ENCODE measurements at regions not wholly inside any gene's neighbourhood (a gene's known extent, or its start where the extent isn't known, plus 50 kb on each side); places are given as distances from the start of the nearest gene placed in this dataset.

DNA sequence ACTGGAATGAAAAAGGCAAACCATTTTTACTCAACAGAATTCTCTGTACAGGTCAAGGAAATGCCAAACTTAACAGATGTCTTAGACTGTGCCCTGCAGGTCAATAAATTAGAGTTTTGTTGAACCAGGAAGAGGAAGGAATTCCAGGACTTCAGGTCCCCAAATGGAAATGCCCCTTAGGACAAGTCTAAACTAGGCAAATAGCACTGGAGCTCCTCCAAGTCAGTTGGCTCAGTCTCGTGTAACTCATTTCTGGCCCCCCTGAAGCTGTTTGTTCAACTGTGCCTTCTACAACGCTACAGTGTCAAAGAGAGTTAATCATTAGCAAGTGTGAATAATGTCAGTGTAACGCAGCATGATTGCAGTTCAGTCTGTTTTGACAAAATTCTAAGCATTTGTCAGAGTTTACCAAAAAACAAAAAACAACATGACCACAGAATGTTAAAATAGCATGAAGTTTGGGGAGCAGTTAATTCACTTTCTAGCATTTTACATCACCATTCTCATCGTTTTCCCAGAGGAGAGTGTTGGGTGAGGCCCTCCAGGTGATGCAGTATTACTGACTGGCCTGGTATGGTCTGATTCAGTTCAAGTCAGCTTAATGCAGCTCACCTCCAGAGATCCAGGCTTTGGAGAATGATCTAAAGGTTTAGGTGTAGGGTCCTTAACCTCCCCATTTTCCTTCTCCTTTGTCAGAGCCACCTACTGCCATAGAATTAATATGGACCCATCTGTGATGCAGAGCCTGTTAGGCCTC, 108.1 kb downstream of the AQP4 start:
- Histone ChIP-seq H3K4me3 (ENCODE audit: low read depth, low read length, poor library complexity, severe bottlenecking) (no peak overlapping the region), H3K9me2 (ENCODE audit: low read depth, low read length) (no peaks in the 10 kb centered on the region), H3K79me2 (ENCODE audit: insufficient read depth, low read length) (no peaks in the 10 kb centered on the region), H3K9ac (ENCODE audit: low read length) (no peak overlapping the region), H2AFZ (ENCODE audit: low read length) (no peak overlapping the region), H3K27me3 (ENCODE audit: insufficient read depth, low read length) (no peaks in the 10 kb centered on the region), H3K9me3 (ENCODE audit: low read length) (no peaks in the 10 kb centered on the region), H3F3A (ENCODE audit: insufficient read depth, low read length) (no peaks in the 10 kb centered on the region), H3K4me1 (ENCODE audit: insufficient read depth, low read length, severe bottlenecking) (no peaks in the 10 kb centered on the region), H3K4me2 (ENCODE audit: low read length) (no peak overlapping the region), H3K36me3 (ENCODE audit: insufficient read depth, low read length) (no peaks in the 10 kb centered on the region), H3K27ac (ENCODE audit: low read depth, low read length, poor library complexity, severe bottlenecking) (no peak overlapping the region), H4K20me1 (ENCODE audit: insufficient read depth, low read length) (no peaks in the 10 kb centered on the region)
- TF ChIP-seq, protein P1, sequence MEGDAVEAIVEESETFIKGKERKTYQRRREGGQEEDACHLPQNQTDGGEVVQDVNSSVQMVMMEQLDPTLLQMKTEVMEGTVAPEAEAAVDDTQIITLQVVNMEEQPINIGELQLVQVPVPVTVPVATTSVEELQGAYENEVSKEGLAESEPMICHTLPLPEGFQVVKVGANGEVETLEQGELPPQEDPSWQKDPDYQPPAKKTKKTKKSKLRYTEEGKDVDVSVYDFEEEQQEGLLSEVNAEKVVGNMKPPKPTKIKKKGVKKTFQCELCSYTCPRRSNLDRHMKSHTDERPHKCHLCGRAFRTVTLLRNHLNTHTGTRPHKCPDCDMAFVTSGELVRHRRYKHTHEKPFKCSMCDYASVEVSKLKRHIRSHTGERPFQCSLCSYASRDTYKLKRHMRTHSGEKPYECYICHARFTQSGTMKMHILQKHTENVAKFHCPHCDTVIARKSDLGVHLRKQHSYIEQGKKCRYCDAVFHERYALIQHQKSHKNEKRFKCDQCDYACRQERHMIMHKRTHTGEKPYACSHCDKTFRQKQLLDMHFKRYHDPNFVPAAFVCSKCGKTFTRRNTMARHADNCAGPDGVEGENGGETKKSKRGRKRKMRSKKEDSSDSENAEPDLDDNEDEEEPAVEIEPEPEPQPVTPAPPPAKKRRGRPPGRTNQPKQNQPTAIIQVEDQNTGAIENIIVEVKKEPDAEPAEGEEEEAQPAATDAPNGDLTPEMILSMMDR (IDR thresholded peaks at IDR 0.05; ENCODE audit: low read length), result no peak
- no peak for TF ChIP-seq EZH2 (IDR thresholded peaks at IDR 0.05; ENCODE audit: borderline replicate concordance, low read length)

DNA sequence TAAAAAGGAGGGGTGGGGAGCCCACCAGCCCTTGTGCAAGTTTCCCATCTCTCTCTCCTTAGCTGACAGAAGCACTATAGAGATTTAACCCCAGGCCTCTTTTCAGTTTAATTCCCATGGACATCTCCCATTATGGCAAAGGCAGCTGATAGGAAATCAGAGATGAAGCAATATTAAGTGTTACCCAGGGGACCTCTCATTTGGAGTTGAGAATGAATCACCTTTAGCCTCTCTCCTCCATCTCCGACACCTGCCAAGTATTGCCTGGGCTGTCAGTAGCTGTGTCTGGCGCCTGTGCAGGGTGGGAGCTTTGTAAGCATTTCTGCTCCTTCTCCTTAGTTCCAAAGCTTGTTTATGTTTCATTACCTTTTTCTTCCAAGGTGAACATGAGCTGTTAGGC, 109.0 kb downstream of the AQP4 start:
- no peak overlapping the region for H3K9ac ChIP-seq (ENCODE audit: low read length)
- H2AFZ ChIP-seq (ENCODE audit: low read length), result no peak overlapping the region
- no peaks in the 10 kb centered on the region for H3K9me2 ChIP-seq (ENCODE audit: low read depth, low read length)
- H3K27ac ChIP-seq (ENCODE audit: low read depth, low read length, poor library complexity, severe bottlenecking), result no peak overlapping the region
- no peak overlapping the region for H3K4me3 ChIP-seq (ENCODE audit: low read depth, low read length, poor library complexity, severe bottlenecking)
- no peak for TF ChIP-seq EZH2 (IDR thresholded peaks at IDR 0.05; ENCODE audit: borderline replicate concordance, low read length)
- TF ChIP-seq, protein P1 (IDR thresholded peaks at IDR 0.05; ENCODE audit: low read length), result no peak
- H3K9me3 ChIP-seq (ENCODE audit: low read length), result no peaks in the 10 kb centered on the region
- H3K36me3 ChIP-seq (ENCODE audit: insufficient read depth, low read length), result no peaks in the 10 kb centered on the region
- no peaks in the 10 kb centered on the region for H3K27me3 ChIP-seq (ENCODE audit: insufficient read depth, low read length)
- no peaks in the 10 kb centered on the region for H3F3A ChIP-seq (ENCODE audit: insufficient read depth, low read length)
- H3K4me1 ChIP-seq (ENCODE audit: insufficient read depth, low read length, severe bottlenecking), result no peaks in the 10 kb centered on the region
- H4K20me1 ChIP-seq (ENCODE audit: insufficient read depth, low read length), result no peaks in the 10 kb centered on the region
- no peak overlapping the region for H3K4me2 ChIP-seq (ENCODE audit: low read length)
- H3K79me2 ChIP-seq (ENCODE audit: insufficient read depth, low read length), result no peaks in the 10 kb centered on the region

DNA sequence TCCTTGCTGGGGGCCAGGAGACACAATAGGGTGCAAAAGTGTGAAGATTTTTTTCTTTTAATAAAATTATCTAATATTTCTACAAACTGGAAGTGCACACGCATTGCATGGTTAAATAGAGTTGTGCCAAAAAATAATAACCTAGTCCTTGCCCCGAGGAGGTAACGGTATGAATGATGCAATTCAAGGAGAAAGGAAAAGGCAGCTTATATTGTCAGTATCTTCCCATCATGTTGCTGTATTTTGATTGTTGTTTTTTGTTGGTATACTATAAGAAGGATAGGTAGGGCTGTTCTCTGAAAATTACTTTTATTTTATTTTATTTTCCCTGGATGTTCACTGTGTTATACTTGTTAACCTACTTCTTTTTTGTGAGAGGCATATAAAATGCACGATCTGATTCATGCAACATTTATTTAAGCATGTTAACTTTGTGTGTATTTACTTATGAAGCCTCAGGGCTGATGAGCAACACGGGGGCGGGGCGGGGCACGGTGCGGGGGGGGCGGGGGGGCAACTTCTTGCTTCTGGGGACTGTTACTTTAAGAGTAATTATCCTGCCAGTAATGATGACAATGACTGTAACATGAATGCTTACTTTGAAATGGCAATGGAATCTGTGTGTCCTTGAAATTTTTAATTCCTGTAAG, 118.6 kb downstream of the AQP4 start:
- H3K9me2 ChIP-seq (ENCODE audit: low read depth, low read length), result no peaks in the 10 kb centered on the region
- no peaks in the 10 kb centered on the region for H3F3A ChIP-seq (ENCODE audit: insufficient read depth, low read length)
- H3K36me3 ChIP-seq (ENCODE audit: insufficient read depth, low read length), result no peaks in the 10 kb centered on the region
- H4K20me1 ChIP-seq (ENCODE audit: insufficient read depth, low read length), result no peaks in the 10 kb centered on the region
- H3K4me3 ChIP-seq (ENCODE audit: low read depth, low read length, poor library complexity, severe bottlenecking), result no peak overlapping the region
- H3K9me3 ChIP-seq (ENCODE audit: low read length), result no peaks in the 10 kb centered on the region
- H3K9ac ChIP-seq (ENCODE audit: low read length), result no peak overlapping the region
- no peak overlapping the region for H3K27ac ChIP-seq (ENCODE audit: low read depth, low read length, poor library complexity, severe bottlenecking)
- no peak overlapping the region for H2AFZ ChIP-seq (ENCODE audit: low read length)
- H3K79me2 ChIP-seq (ENCODE audit: insufficient read depth, low read length), result no peaks in the 10 kb centered on the region
- TF ChIP-seq EZH2 (IDR thresholded peaks at IDR 0.05; ENCODE audit: borderline replicate concordance, low read length), result no peak
- TF ChIP-seq, protein P1 (IDR thresholded peaks at IDR 0.05; ENCODE audit: low read length), result no peak
- no peak overlapping the region for H3K4me2 ChIP-seq (ENCODE audit: low read length)
- no peaks in the 10 kb centered on the region for H3K4me1 ChIP-seq (ENCODE audit: insufficient read depth, low read length, severe bottlenecking)
- H3K27me3 ChIP-seq (ENCODE audit: insufficient read depth, low read length), result no peaks in the 10 kb centered on the region
